ENCODE measurements at regions not wholly inside any gene's neighbourhood (a gene's known extent, or its start where the extent isn't known, plus 50 kb on each side); places are given as distances from the start of the nearest gene placed in this dataset.

DNA sequence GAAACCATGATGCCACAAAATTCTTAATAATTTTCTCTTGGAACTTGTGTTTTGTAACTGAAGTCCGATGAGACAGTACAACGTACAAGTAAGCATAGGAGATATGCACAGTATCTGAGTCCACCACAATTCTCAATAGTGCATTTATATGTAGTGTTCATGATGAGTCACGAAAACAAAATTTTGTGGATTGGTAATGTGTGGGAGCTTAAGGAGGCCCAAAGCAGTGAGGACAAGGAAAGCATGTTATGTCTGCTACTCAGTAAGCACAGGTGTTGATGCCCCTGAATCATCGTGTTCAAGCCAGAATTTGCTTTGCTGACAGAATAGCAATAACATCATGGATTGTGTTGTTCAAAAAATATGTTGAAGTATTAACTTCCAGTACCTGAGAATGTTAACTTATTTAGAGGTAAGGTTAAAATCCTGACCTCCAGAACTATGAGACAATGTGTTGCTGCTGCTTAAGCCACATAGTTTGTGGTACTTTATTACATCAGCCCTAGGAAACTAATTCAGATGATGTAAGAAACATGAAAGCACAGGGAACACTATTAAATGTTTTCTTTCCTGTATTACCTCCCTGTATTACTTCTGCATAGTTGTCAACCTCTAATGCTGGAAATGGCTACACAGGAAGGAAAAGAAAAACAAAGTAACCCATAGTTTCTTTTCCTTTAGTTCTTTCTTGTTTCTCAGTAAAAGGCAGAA, 201.3 kb downstream of the SLITRK6 start:
- TF ChIP-seq, protein P1, sequence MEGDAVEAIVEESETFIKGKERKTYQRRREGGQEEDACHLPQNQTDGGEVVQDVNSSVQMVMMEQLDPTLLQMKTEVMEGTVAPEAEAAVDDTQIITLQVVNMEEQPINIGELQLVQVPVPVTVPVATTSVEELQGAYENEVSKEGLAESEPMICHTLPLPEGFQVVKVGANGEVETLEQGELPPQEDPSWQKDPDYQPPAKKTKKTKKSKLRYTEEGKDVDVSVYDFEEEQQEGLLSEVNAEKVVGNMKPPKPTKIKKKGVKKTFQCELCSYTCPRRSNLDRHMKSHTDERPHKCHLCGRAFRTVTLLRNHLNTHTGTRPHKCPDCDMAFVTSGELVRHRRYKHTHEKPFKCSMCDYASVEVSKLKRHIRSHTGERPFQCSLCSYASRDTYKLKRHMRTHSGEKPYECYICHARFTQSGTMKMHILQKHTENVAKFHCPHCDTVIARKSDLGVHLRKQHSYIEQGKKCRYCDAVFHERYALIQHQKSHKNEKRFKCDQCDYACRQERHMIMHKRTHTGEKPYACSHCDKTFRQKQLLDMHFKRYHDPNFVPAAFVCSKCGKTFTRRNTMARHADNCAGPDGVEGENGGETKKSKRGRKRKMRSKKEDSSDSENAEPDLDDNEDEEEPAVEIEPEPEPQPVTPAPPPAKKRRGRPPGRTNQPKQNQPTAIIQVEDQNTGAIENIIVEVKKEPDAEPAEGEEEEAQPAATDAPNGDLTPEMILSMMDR (IDR thresholded peaks at IDR 0.05), result no peak
- 81 to 86% (median 81%) methylated on average over 4 of the region's 4 CpGs for WGBS, 3 donors
- Histone ChIP-seq H3K4me1 (no peaks in the 10 kb centered on the region), H3K4me3 (no peak overlapping the region), H3K9me3 (no peaks in the 10 kb centered on the region), H3K27ac (no peak overlapping the region), H3K36me3 (ENCODE audit: insufficient read depth in 1 of 2, low read depth in 1 of 2) (no peaks in the 10 kb centered on the region), H3K27me3 (ENCODE audit: insufficient read depth in 3 of 3, low read length in 2 of 3) (no peaks in the 10 kb centered on the region)
- DNase-seq (no peak), ATAC-seq (no peak)
- intact Hi-C loops (cut with DNase I), result no loop called here

DNA sequence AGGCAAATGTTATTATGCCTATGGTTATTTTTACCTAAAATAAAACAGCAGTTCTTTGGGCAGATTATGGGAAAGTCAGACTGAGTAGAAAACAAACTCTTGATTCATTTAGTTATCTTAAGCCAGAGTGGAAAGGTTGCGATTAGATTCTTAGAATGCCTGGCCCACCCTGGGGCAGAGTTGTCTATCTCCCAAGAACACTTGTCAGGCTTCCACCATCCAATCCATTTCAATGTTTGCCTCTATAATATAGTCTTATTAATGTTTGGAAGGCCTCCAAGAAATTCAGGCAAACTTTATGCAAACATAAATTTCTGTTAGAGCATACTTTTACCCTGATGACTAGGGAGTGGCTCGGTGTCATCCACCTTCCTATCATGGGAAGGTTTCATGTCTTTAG, 207.0 kb downstream of the SLITRK6 start:
- DNase-seq, result no peak
- TF ChIP-seq, protein P1 (IDR thresholded peaks at IDR 0.05), result no peak
- Histone ChIP-seq H3K36me3 (ENCODE audit: insufficient read depth in 1 of 2, low read depth in 1 of 2) (no peaks in the 10 kb centered on the region), H3K27me3 (ENCODE audit: insufficient read depth in 3 of 3, low read length in 2 of 3) (no peaks in the 10 kb centered on the region), H3K4me3 (no peak overlapping the region), H3K27ac (no peak overlapping the region), H3K4me1 (no peaks in the 10 kb centered on the region), H3K9me3 (no peaks in the 10 kb centered on the region)
- WGBS, 3 donors, result 67 to 95% (median 75%) methylated on average over 2 of the region's 2 CpGs
- intact Hi-C loops (cut with DNase I), result no loop called here
- ATAC-seq, result no peak

DNA sequence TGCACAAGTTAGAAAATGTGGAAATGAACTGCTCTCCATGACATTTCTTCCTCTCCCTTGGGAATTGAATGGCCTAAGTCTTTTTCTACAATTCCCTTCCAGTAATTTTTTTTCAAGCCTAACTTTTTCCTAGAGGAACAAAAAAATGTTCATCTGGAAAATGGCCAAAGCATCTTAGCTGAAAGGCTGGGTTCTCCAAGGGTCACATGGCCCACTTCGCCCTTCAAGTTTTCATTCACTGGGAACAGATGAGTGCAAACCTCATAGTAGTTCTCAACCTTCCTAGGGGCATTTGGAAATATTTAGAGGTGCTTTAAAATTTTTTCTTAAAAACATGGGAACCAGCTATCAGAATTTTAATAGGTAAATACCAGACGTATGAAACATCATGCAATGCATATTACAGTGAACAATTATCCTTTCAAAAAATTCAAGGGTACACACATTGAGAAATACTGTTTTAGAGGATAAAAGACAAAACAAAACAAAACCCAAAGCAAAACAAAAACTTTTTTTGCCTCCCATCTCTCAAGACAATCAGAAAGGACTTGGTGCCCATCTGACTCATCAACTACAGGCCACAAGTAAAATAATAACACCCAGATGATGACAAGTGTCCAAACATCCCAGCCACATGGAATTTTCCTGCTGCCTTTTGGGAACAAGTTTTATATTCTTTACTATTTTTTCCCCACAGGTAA, 208.8 kb downstream of the SLITRK6 start:
- WGBS, 3 donors, result 68 to 84% (median 72%) methylated on average over 2 of the region's 2 CpGs
- no peak for ATAC-seq

DNA sequence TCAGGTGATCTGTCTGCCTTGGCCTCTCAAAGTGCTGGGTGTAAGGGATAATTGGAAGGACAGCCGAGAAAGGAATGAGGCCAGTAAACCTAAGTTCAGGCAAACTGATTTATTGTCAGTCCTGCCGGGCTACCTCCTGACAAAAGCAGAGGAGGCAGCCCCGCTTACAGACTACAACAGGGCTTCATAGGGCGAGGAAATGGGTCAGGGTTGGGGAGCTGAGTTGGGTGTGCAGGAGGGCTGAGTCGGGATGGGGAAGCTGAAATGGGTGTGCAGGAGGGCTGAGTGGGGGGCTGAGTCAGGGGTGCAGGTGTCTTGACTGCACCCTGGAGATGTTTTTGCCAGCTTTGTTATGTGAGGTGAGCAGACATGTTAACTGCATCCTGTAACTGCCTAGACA, 210.2 kb downstream of the SLITRK6 start:
- no peaks in the 10 kb centered on the region for H3K4me1 ChIP-seq
- H3K4me3 ChIP-seq, result no peak overlapping the region
- H3K36me3 ChIP-seq (ENCODE audit: insufficient read depth in 1 of 2, low read depth in 1 of 2), result no peaks in the 10 kb centered on the region
- no peak for ATAC-seq
- DNase-seq, result no peak
- no peak overlapping the region for H3K27ac ChIP-seq
- H3K27me3 ChIP-seq (ENCODE audit: insufficient read depth in 3 of 3, low read length in 2 of 3), result no peaks in the 10 kb centered on the region
- peaks cover 4% of the 10 kb centered on the region for H3K9me3 ChIP-seq
- intact Hi-C loops (cut with DNase I), result no loop called here
- WGBS, 3 donors, result 65 to 80% (median 72%) methylated on average over 5 of the region's 5 CpGs
- TF ChIP-seq, protein P1 (IDR thresholded peaks at IDR 0.05), result no peak

More for the DNA sequence above, 208.8 kb downstream of the SLITRK6 start:
- Histone ChIP-seq H3K9me3 (peaks cover 1% of the 10 kb centered on the region), H3K36me3 (ENCODE audit: insufficient read depth in 1 of 2, low read depth in 1 of 2) (no peaks in the 10 kb centered on the region), H3K4me3 (no peak overlapping the region), H3K27ac (no peak overlapping the region), H3K27me3 (ENCODE audit: insufficient read depth in 3 of 3, low read length in 2 of 3) (no peaks in the 10 kb centered on the region), H3K4me1 (no peaks in the 10 kb centered on the region)
- no peak for DNase-seq
- intact Hi-C loops (cut with DNase I), result no loop called here
- TF ChIP-seq, protein P1 (IDR thresholded peaks at IDR 0.05), result no peak
